Esophagus squamous epithelium (tissue), 4 donors: ENCODE measurements at regions not wholly inside any gene's neighbourhood (a gene's known extent, or its start where the extent isn't known, plus 50 kb on each side); places are given as distances from the start of the nearest gene placed in this dataset.

Experiments used
- POLR2A ChIP-seq, 4 donors: fragments of 450-650 bp; IDR thresholded peaks; one replicate each; pipeline ENCODE4 v1.6.1; 2017; ENCODE audit warnings: antibody characterized with exemption in 4 of 4, mild to moderate bottlenecking in 4 of 4, moderate library complexity in 3 of 4
- TF ChIP-seq, protein P1 (sequence below), 6 experiments: fragments of 450-650 bp in 4 of 6; fragments of 200-600 bp in 2 of 6; sonication (generic) in 2 of 6; IDR thresholded peaks; one replicate each; pipeline ENCODE4 v1.5.1; 2016 to 2019; ENCODE audit warnings: antibody characterized with exemption in 6 of 6, mild to moderate bottlenecking in 4 of 6, moderate library complexity in 4 of 6

DNA sequence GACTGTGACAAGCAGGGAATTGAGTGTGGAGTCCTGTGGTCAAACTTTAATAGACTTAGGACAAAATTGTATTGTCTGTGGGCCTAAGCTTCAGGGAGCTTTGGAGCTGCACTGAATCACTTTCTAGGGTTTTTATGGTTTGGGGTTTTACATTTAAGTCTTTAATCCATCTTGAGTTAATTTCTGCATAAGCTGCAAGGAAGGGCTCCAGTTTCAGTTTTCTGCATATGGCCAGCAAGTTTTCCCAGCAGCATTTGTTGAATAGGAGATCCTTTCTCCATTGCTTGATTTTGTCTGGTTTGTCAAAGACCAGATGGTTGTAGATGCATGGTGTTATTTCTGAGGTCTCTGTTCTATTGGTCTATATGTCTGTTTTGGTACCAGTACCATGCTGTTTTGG is 113.4 kb upstream of the NXT1 start:
- TF ChIP-seq, protein P1, sequence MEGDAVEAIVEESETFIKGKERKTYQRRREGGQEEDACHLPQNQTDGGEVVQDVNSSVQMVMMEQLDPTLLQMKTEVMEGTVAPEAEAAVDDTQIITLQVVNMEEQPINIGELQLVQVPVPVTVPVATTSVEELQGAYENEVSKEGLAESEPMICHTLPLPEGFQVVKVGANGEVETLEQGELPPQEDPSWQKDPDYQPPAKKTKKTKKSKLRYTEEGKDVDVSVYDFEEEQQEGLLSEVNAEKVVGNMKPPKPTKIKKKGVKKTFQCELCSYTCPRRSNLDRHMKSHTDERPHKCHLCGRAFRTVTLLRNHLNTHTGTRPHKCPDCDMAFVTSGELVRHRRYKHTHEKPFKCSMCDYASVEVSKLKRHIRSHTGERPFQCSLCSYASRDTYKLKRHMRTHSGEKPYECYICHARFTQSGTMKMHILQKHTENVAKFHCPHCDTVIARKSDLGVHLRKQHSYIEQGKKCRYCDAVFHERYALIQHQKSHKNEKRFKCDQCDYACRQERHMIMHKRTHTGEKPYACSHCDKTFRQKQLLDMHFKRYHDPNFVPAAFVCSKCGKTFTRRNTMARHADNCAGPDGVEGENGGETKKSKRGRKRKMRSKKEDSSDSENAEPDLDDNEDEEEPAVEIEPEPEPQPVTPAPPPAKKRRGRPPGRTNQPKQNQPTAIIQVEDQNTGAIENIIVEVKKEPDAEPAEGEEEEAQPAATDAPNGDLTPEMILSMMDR (IDR thresholded peaks at IDR 0.05), result no peak
- TF ChIP-seq POLR2A (IDR thresholded peaks at IDR 0.05), result no peak
